OCI-LY3 (cell line): ENCODE measurements at regions not wholly inside any gene's neighbourhood (a gene's known extent, or its start where the extent isn't known, plus 50 kb on each side); places are given as distances from the start of the nearest gene placed in this dataset.

Source experiments
- H2AFZ ChIP-seq: fragments of 200-600, 300-600 bp; shearing (Covaris generic); 2 replicates; pipeline ENCODE4 v1.6.0; 2014; ENCODE audit warnings: antibody characterized with exemption, low read depth, low read length
- H3K27ac ChIP-seq: fragments of 200-600, 300-600 bp; sonication (generic); 2 replicates; pipeline ENCODE4 v1.5.1; 2014; ENCODE audit warnings: mild to moderate bottlenecking, low read length, moderate library complexity, mixed read lengths
- H3K27me3 ChIP-seq: fragments of 200-600, 300-600 bp; sonication (generic); 2 replicates; pipeline ENCODE4 v1.6.1; 2014; ENCODE audit warnings: low read depth, low read length, mixed read lengths
- H3K36me3 ChIP-seq: fragments of 200-600, 300-600 bp; sonication (generic); replicated peaks from 2 replicates; pipeline ENCODE3; 2014; ENCODE audit warnings: low read depth, low read length, mixed read lengths
- H3K4me1 ChIP-seq: fragments of 300-600, 200-600 bp; sonication (generic); 2 replicates; pipeline ENCODE4 v1.6.1; 2014; ENCODE audit warnings: low read length, mixed read lengths
- H3K4me2 ChIP-seq: fragments of 200-600, 300-600 bp; sonication (generic); 2 replicates; pipeline ENCODE4 v1.6.1; 2014; ENCODE audit warnings: low read length, mixed read lengths
- H3K4me3 ChIP-seq: fragments of 300-600, 200-600 bp; sonication (generic); 2 replicates; pipeline ENCODE4 v1.5.1; 2014; ENCODE audit warnings: antibody characterized with exemption, mild to moderate bottlenecking, low read length, moderate library complexity
- H3K79me2 ChIP-seq: fragments of 300-600, 200-600 bp; shearing (Covaris generic); 2 replicates; pipeline ENCODE4 v1.6.1; 2014; ENCODE audit warnings: mild to moderate bottlenecking, low read length, mixed read lengths
- H3K9ac ChIP-seq: fragments of 300-600, 200-600 bp; shearing (Covaris generic); 2 replicates; pipeline ENCODE4 v1.6.0; 2014; ENCODE audit warnings: mild to moderate bottlenecking, low read length, moderate library complexity
- H3K9me3 ChIP-seq: fragments of 200-600, 300-600 bp; shearing (Covaris generic); 2 replicates; pipeline ENCODE4 v1.6.1; 2014; ENCODE audit warnings: low read length, mixed read lengths; ENCODE audit not compliant: insufficient read depth
- H4K20me1 ChIP-seq: fragments of 200-600, 300-600 bp; sonication (generic); 2 replicates; pipeline ENCODE4 v1.6.1; 2016; ENCODE audit warnings: low read length, mixed read lengths; ENCODE audit not compliant: insufficient read depth
- CTCF ChIP-seq: fragments of 200-600, 300-600 bp; sonication (generic); IDR thresholded peaks from 2 replicates; pipeline ENCODE4 v1.5.1; 2014; ENCODE audit warnings: antibody characterized with exemption, low read length, low read depth
- EZH2phosphoT487 ChIP-seq: fragments of 200-600 bp; shearing (Covaris generic); IDR thresholded peaks from 2 replicates; pipeline ENCODE4 v1.6.1; 2018; ENCODE audit warnings: antibody characterized with exemption, mixed run types, low read depth

DNA sequence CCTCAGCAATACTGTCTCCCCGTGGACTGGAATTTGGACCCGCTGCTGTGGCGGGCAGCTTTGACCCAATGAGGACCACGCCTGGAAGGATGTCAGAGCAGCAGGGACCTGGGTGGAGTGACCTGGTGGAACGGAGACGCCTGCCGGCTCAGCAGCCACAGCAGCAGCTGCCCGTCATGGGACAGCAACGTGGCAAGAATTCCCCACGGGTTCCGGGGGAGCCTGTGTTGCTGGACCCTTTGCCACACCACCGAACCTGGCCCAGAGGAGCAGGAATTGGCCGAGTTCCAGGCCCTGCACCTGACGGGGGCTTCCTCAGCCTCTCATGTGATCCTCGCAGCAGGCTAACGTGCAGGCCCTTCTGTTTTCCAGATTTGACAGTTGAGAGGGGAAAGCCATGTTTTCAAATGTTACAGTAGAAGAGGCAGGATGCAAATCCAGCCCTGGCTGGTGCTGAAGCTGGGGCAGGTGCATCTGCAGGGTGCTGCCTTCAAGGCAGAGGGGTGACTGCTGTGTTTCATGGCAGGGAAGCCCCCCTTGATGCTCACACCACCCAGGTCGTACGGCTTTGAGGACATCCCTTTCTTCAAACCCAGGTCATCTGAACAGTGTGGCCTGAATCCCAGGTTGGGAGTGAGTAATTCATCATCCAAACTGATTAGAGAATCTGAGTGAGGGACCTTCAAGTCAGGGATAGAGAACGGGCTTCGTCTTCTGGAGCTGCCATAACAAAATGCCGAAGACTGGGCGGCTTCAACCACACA is 93.4 kb downstream of the THBS2 start:
- no peak for TF ChIP-seq EZH2phosphoT487
- TF ChIP-seq CTCF, result no peak; the same call in 1 of the 2 replicates
- H3K27me3 ChIP-seq, result no peaks in the 10 kb centered on the region
- peak overlapping the region; percentile 81 for H3K4me2 ChIP-seq

GRCh38 chr6:169159331-169159730 is 94.3 kb downstream of the THBS2 start:
- no peaks in the 10 kb centered on the region for H3K27me3 ChIP-seq
- H4K20me1 ChIP-seq, result no peaks in the 10 kb centered on the region
- H2AFZ ChIP-seq, result 0 out of 2 replicates have a peak overlapping the region, but pooled peaks have one; percentile 78
- peaks cover 21% of the 10 kb centered on the region for H3K4me1 ChIP-seq
- no peaks in the 10 kb centered on the region for H3K9me3 ChIP-seq
- no peaks in the 10 kb centered on the region for H3K36me3 ChIP-seq
- H3K4me3 ChIP-seq, result no peak overlapping the region
- H3K27ac ChIP-seq, result 0 out of 2 replicates have a peak overlapping the region, but pooled peaks have one; percentile 25
- H3K79me2 ChIP-seq, result no peaks in the 10 kb centered on the region
- TF ChIP-seq EZH2phosphoT487 (no peak), CTCF (no peak)
- H3K9ac ChIP-seq, result no peak overlapping the region
- H3K4me2 ChIP-seq, result peak overlapping the region; percentile 81

More for the DNA sequence above, 93.4 kb downstream of the THBS2 start:
- Histone ChIP-seq H3K79me2 (no peaks in the 10 kb centered on the region), H3K9me3 (no peaks in the 10 kb centered on the region), H3K4me3 (peak overlapping the region; percentile 55), H3K9ac (peak overlapping the region; percentile 13; the same call in 1 of the 2 replicates), H3K27ac (peak overlapping the region; percentile 25), H4K20me1 (no peaks in the 10 kb centered on the region), H3K4me1 (peaks cover 21% of the 10 kb centered on the region), H3K36me3 (no peaks in the 10 kb centered on the region), H2AFZ (peak overlapping the region; percentile 78)

DNA sequence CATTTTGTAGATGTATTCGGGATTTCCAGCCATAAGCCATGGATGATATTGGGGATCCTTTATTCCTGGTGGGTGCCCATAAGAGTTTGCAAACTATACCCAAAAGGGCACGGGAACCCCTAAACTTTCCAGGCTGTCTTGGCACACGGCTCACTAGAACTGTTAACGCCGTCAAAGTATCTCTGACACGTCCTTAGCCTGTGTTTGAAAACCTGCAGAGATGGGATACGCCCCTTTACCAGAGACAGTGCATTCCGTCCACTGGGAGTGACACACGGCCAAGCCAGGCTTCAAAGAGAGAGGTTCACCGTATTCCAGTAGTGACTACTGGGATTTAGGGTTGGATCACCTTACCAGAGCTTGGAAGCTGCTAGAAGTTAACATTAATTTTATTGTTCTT is 95.0 kb downstream of the THBS2 start:
- H3K79me2 ChIP-seq, result no peaks in the 10 kb centered on the region
- TF ChIP-seq CTCF, result no peak
- no peak for TF ChIP-seq EZH2phosphoT487
- no peak overlapping the region for H3K27ac ChIP-seq
- no peaks in the 10 kb centered on the region for H3K36me3 ChIP-seq
- H2AFZ ChIP-seq, result no peak overlapping the region
- H3K9ac ChIP-seq, result no peak overlapping the region
- H3K4me2 ChIP-seq, result no peak overlapping the region
- H3K4me1 ChIP-seq, result peaks cover 21% of the 10 kb centered on the region
- H3K9me3 ChIP-seq, result no peaks in the 10 kb centered on the region
- H3K4me3 ChIP-seq, result no peak overlapping the region
- H3K27me3 ChIP-seq, result no peaks in the 10 kb centered on the region
- H4K20me1 ChIP-seq, result no peaks in the 10 kb centered on the region

- Histone ChIP-seq H3K79me2 (no peaks in the 10 kb centered on the region), H3K4me2 (no peak overlapping the region), H3K9ac (no peak overlapping the region), H2AFZ (no peak overlapping the region), H3K9me3 (no peaks in the 10 kb centered on the region), H3K27me3 (no peaks in the 10 kb centered on the region), H3K4me1 (peaks cover 21% of the 10 kb centered on the region), H3K36me3 (no peaks in the 10 kb centered on the region), H3K27ac (no peak overlapping the region), H3K4me3 (no peak overlapping the region), H4K20me1 (no peaks in the 10 kb centered on the region)
- no peak for TF ChIP-seq CTCF
- TF ChIP-seq EZH2phosphoT487, result no peak
These were observed 95.5 kb downstream of the THBS2 start for GRCh38 chr6:169158174-169158573.
